C4-2B (cell line): ENCODE measurements at regions not wholly inside any gene's neighbourhood (a gene's known extent, or its start where the extent isn't known, plus 50 kb on each side); places are given as distances from the start of the nearest gene placed in this dataset.
A peak's percentile ranks its signal among the peaks of the same experiment; 100 is the strongest.

ENCODE experiments used
- ZFX ChIP-seq: fragments of 450-650 bp; IDR thresholded peaks from 2 replicates; pipeline ENCODE4 v1.6.1; 2017
- TF ChIP-seq, protein P1 (sequence below): fragments of 450-650 bp; conservative IDR thresholded peaks from 2 replicates; pipeline ENCODE4 v1.5.1; 2017; ENCODE audit warnings: mild to moderate bottlenecking

- TF ChIP-seq, protein P1, sequence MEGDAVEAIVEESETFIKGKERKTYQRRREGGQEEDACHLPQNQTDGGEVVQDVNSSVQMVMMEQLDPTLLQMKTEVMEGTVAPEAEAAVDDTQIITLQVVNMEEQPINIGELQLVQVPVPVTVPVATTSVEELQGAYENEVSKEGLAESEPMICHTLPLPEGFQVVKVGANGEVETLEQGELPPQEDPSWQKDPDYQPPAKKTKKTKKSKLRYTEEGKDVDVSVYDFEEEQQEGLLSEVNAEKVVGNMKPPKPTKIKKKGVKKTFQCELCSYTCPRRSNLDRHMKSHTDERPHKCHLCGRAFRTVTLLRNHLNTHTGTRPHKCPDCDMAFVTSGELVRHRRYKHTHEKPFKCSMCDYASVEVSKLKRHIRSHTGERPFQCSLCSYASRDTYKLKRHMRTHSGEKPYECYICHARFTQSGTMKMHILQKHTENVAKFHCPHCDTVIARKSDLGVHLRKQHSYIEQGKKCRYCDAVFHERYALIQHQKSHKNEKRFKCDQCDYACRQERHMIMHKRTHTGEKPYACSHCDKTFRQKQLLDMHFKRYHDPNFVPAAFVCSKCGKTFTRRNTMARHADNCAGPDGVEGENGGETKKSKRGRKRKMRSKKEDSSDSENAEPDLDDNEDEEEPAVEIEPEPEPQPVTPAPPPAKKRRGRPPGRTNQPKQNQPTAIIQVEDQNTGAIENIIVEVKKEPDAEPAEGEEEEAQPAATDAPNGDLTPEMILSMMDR: no peak
- TF ChIP-seq ZFX: peak; percentile 14; the same call in 1 of the 2 replicates
Observed at GRCh38 chrX:45851434-45851991, 650.8 kb upstream of the DIPK2B start.
